ENCODE measurements at regions not wholly inside any gene's neighbourhood (a gene's known extent, or its start where the extent isn't known, plus 50 kb on each side); places are given as distances from the start of the nearest gene placed in this dataset.

- TF ChIP-seq CTCF (IDR thresholded peaks at IDR 0.05 in 2 of 3, conservative IDR thresholded peaks at IDR 0.05 in 1 of 3; ENCODE audit: control insufficient read depth in 2 of 3, extremely low read depth in 1 of 3, insufficient read depth in 1 of 3, low read depth in 3 of 3, low read length in 3 of 3) (no peak), MXI1 (IDR thresholded peaks at IDR 0.05; ENCODE audit: low read depth, low read length) (no peak), TBL1XR1 (IDR thresholded peaks at IDR 0.05; ENCODE audit: low read depth, low read length) (no peak), CBX5 (IDR thresholded peaks at IDR 0.05; ENCODE audit: low read depth) (no peak), POLR2AphosphoS2 (IDR thresholded peaks at IDR 0.05; ENCODE audit: low read depth, low read length) (no peak), POLR2A (IDR thresholded peaks at IDR 0.05; ENCODE audit: low read depth, low read length) (no peak), CREB1 (IDR thresholded peaks at IDR 0.05; ENCODE audit: low read depth) (no peak), ZBTB4 (CRISPR knock-in tag; IDR thresholded peaks at IDR 0.05) (no peak), FOS (IDR thresholded peaks at IDR 0.05; ENCODE audit: borderline replicate concordance, extremely low read depth, insufficient read length) (no peak), EP300 (IDR thresholded peaks at IDR 0.05; ENCODE audit: borderline replicate concordance in 1 of 2, control insufficient read depth in 1 of 2, low read depth in 2 of 2, low read length in 2 of 2) (no peak), POLR2AphosphoS5 (IDR thresholded peaks at IDR 0.05; ENCODE audit: low read length) (no peak)
Observed at GRCh38 chr10:57884965-57885617, 382.6 kb downstream of the IPMK start.

All from GM12878 (cell line).